Liver (tissue), 3 donors: ENCODE measurements at regions not wholly inside any gene's neighbourhood (a gene's known extent, or its start where the extent isn't known, plus 50 kb on each side); places are given as distances from the start of the nearest gene placed in this dataset.

Source experiments
- EGR1 ChIP-seq, 2 donors: IDR thresholded peaks; 2 replicates each; pipeline ENCODE4 v1.6.1; 2016 to 2018; ENCODE audit warnings: antibody characterized with exemption in 2 of 2, low read depth in 2 of 2
- GABPA ChIP-seq, 2 donors: IDR thresholded peaks in 1 of 2; conservative IDR thresholded peaks in 1 of 2; 2 replicates each; pipeline ENCODE4 v1.6.1; 2016; ENCODE audit warnings: antibody characterized with exemption in 2 of 2, mild to moderate bottlenecking in 1 of 2, moderate library complexity in 1 of 2
- JUND ChIP-seq, 2 donors: IDR thresholded peaks; 2 replicates each; pipeline ENCODE4 v1.6.1; 2016; ENCODE audit warnings: antibody characterized with exemption in 2 of 2
- RAD21 ChIP-seq, 2 donors: IDR thresholded peaks; 2 replicates each; pipeline ENCODE4 v1.6.1; 2016; ENCODE audit warnings: antibody characterized with exemption in 2 of 2, mild to moderate bottlenecking in 2 of 2
- SP1 ChIP-seq: IDR thresholded peaks from 2 replicates; pipeline ENCODE4 v1.6.1; 2018; ENCODE audit warnings: antibody characterized with exemption, mild to moderate bottlenecking
- TAF1 ChIP-seq: conservative IDR thresholded peaks from 2 replicates; pipeline ENCODE4 v1.6.1; 2016; ENCODE audit warnings: antibody characterized with exemption, mild to moderate bottlenecking
- YY1 ChIP-seq: IDR thresholded peaks from 2 replicates; pipeline ENCODE4 v1.6.1; 2016; ENCODE audit warnings: antibody characterized with exemption, mild to moderate bottlenecking
- TF ChIP-seq, protein P1 (sequence below): fragments of 150-350 bp; IDR thresholded peaks from 2 replicates; pipeline ENCODE4 v1.5.1; 2017; ENCODE audit warnings: improper control_type of control experiment, low read depth, low read length; ENCODE audit not compliant: missing input control
- TF ChIP-seq, protein P2 (sequence below): IDR thresholded peaks from 2 replicates; pipeline ENCODE4 v1.6.1; 2016; ENCODE audit warnings: antibody characterized with exemption
- donor health status: healthy.
- donor health status: healthy.

DNA sequence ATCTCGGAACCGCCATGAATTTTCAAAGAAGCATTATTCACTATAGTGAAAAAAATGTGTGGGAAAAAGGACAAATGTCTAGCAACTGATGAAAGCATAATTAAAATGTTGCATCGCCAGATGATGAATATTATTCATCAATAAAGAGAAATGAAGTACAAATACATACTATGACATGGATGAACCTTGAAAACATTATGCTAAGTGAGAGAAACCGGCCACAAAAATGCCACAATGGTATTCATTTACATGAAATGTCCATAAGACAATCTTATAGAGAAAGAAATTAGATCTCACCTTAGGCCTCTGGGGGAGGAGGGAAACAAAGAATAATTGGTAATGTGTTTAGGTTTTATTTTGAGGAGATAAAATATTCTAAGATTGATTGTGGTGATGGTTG lies 645.0 kb downstream of the EFNB2 start:
- TF ChIP-seq YY1 (no peak), TAF1 (no peak), SP1 (no peak), RAD21 (IDR thresholded peaks at IDR 0.05) (no peak), JUND (IDR thresholded peaks at IDR 0.05) (no peak), EGR1 (IDR thresholded peaks at IDR 0.05; ENCODE audit: low read depth in 2 of 2) (no peak), GABPA (IDR thresholded peaks at IDR 0.05 in 1 of 2, conservative IDR thresholded peaks at IDR 0.05 in 1 of 2) (no peak)
- TF ChIP-seq, protein P1, sequence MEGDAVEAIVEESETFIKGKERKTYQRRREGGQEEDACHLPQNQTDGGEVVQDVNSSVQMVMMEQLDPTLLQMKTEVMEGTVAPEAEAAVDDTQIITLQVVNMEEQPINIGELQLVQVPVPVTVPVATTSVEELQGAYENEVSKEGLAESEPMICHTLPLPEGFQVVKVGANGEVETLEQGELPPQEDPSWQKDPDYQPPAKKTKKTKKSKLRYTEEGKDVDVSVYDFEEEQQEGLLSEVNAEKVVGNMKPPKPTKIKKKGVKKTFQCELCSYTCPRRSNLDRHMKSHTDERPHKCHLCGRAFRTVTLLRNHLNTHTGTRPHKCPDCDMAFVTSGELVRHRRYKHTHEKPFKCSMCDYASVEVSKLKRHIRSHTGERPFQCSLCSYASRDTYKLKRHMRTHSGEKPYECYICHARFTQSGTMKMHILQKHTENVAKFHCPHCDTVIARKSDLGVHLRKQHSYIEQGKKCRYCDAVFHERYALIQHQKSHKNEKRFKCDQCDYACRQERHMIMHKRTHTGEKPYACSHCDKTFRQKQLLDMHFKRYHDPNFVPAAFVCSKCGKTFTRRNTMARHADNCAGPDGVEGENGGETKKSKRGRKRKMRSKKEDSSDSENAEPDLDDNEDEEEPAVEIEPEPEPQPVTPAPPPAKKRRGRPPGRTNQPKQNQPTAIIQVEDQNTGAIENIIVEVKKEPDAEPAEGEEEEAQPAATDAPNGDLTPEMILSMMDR: no peak
- TF ChIP-seq, protein P2, sequence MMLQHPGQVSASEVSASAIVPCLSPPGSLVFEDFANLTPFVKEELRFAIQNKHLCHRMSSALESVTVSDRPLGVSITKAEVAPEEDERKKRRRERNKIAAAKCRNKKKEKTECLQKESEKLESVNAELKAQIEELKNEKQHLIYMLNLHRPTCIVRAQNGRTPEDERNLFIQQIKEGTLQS: no peak
